ENCODE measurements at regions not wholly inside any gene's neighbourhood (a gene's known extent, or its start where the extent isn't known, plus 50 kb on each side); places are given as distances from the start of the nearest gene placed in this dataset.

DNA sequence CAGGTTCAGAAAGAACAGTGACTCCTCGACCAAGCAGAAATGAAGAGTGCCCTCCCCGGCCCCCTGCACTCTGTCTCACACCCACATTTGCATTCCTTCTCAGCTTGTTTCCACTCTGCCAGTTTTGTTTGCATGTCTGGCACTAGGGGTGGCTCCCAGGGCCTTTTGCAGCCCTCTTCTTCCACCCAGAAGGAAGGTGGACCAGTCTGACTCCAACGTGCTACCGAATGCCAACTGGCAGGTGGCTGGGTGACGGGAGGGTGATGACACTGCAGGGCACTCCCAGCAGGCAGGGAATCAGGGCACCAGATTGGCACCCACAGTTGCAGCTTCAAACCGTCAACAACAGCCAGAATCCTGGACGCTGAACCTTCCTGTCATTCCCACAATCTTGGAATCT, 371.1 kb downstream of the TXNL1 start:
- Mint-ChIP-seq H3K36me3 (peaks cover 0 to 4% (median 0%) of the 10 kb centered on the region in 3 donors), H3K9me3 (peaks cover 0 to 9% (median 0%) of the 10 kb centered on the region in 9 donors), H3K27ac (no peak overlapping the region), H3K4me1 (peaks cover 0 to 13% (median 0%) of the 10 kb centered on the region in 4 donors), H3K4me3 (peak overlapping the region in 1 of 10 donors; percentile 34), H3K27me3 (peaks cover 2 to 25% (median 8%) of the 10 kb centered on the region in 5 donors)
- POLR2A ChIA-PET = no interaction called here
- ATAC-seq = no peak
- DNase-seq = peak in 1 of 10 donors; percentile 1

DNA sequence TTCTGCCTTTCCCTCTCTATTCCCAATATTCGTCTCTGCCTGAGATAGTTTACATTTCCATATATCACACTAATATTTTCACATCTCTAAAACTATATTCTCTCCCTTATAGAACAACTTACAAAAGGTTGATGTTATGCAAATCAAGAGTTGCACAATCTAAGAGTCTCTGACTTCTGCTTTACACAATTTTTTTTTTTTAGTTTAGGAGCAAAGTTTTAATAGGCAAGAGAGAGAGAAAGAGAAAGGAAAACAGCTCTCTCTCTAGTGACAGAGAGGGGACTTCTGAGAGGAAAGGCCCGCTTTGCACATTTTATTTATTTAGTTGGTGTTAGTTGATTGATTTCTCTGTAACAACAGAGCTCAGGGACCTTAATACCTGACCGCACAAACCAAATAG, 380.2 kb downstream of the TXNL1 start:
- Mint-ChIP-seq H3K4me1 (peaks cover 0 to 13% (median 0%) of the 10 kb centered on the region in 4 donors), H3K4me3 (peak overlapping the region in 1 of 10 donors; percentile 24), H3K36me3 (no peaks in the 10 kb centered on the region), H3K27ac (peak overlapping the region in 1 of 10 donors; percentile 36), H3K9me3 (peaks cover 0 to 14% (median 0%) of the 10 kb centered on the region in 9 donors), H3K27me3 (no peaks in the 10 kb centered on the region)
- ATAC-seq (no peak), DNase-seq (no peak)
- POLR2A ChIA-PET = no interaction called here

DNA sequence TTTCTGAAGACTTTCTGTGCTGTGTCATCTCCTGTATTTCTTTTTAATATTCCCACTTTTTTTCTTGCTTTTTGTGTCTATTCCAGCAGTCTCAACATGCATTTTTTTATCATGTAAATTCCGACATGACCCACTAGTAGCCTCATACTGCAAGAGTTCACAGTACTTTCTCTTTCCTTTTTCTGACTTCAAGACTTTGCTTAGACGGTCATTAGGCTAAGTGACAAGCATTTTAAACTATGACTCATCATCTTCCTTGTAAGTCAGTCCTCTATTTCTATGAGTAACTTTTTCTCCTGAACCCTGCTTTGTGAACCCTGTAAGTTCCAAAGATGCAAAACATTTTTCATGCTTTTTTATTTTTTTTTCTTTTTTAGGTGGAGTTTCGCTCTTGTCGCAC, 381.2 kb downstream of the TXNL1 start:
- POLR2A ChIA-PET = no interaction called here

DNA sequence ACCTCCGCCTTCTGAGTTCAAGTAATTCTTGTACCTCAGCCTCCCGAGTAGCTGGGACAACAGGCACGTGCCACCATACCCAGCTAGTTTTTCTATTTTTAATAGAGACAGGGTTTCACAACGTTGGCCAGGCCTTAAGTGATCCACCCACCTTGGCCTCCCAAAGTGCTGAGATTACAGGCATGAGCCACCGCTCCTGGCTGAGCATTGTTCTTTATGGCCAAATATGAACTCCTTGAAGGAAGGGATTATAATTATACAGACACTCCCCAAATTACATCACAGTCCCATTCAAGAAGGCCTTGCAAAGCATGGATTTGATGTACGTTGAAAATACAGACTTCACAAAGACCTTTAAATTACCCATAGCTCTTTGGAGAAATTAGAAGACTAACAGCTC, 381.7 kb downstream of the TXNL1 start:
- no peak for DNase-seq
- POLR2A ChIA-PET = no interaction called here
- Mint-ChIP-seq H3K4me1 (peaks cover 0 to 13% (median 0%) of the 10 kb centered on the region in 4 donors), H3K4me3 (no peak overlapping the region), H3K27me3 (no peaks in the 10 kb centered on the region), H3K9me3 (peaks cover 0 to 14% (median 0%) of the 10 kb centered on the region in 9 donors), H3K27ac (no peak overlapping the region), H3K36me3 (no peaks in the 10 kb centered on the region)
- no peak for ATAC-seq

More for the DNA sequence above, 381.2 kb downstream of the TXNL1 start:
- H3K9me3 Mint-ChIP-seq = peaks cover 0 to 14% (median 0%) of the 10 kb centered on the region in 9 donors
- peaks cover 0 to 13% (median 0%) of the 10 kb centered on the region in 4 donors for H3K4me1 Mint-ChIP-seq
- no peaks in the 10 kb centered on the region for H3K36me3 Mint-ChIP-seq
- ATAC-seq (no peak), DNase-seq (no peak)
- H3K27ac Mint-ChIP-seq = no peak overlapping the region
- H3K27me3 Mint-ChIP-seq = no peaks in the 10 kb centered on the region
- no peak overlapping the region for H3K4me3 Mint-ChIP-seq

DNA sequence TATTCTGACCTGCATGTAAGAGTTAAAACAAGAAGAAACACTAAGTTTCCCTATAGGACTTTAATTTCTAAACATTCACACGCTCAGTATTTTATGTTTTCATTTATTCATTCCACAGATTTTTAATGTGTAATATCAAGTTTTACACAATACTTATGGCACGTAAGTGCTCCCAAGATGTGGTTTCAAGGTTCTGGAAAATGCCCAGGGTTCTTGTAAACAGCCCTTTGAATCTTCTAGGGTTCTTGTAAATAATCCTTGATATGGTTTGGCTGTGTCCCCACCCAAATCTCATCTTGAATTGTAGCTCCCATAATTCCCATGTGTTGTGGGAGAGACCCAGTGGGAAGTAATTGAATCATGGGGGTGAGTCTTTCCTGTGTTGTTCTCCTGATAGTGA, 383.0 kb downstream of the TXNL1 start:
- Mint-ChIP-seq H3K4me3 (no peak overlapping the region), H3K9me3 (peaks cover 0 to 14% (median 0%) of the 10 kb centered on the region in 9 donors), H3K36me3 (no peaks in the 10 kb centered on the region), H3K27me3 (peaks cover 0 to 2% (median 0%) of the 10 kb centered on the region in 5 donors), H3K4me1 (peaks cover 0 to 13% (median 0%) of the 10 kb centered on the region in 4 donors), H3K27ac (no peak overlapping the region)
- POLR2A ChIA-PET = no interaction called here
- DNase-seq = no peak
- ATAC-seq = no peak

DNA sequence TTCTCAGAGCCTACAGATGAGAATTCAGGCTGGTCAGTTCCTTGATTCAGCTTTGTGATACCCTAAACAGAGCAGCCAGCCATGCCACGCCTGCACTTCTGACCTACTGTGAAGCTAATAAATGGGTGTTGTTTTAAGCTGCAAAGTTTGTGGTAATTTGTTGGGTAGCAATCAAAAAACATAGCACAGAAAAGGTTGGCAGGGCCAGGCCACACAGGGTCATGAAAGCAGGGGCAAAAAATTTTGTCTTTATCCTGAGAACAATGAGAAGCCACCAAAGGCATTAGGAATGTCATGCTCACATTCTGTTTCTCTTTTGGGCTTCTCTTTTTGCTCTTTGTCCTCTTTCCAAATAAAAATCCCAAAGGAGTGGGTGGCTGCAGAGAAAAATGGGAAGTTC, 385.9 kb downstream of the TXNL1 start:
- Mint-ChIP-seq H3K9me3 (peaks cover 0 to 11% (median 0%) of the 10 kb centered on the region in 9 donors), H3K27ac (no peak overlapping the region)
- POLR2A ChIA-PET = no interaction called here

DNA sequence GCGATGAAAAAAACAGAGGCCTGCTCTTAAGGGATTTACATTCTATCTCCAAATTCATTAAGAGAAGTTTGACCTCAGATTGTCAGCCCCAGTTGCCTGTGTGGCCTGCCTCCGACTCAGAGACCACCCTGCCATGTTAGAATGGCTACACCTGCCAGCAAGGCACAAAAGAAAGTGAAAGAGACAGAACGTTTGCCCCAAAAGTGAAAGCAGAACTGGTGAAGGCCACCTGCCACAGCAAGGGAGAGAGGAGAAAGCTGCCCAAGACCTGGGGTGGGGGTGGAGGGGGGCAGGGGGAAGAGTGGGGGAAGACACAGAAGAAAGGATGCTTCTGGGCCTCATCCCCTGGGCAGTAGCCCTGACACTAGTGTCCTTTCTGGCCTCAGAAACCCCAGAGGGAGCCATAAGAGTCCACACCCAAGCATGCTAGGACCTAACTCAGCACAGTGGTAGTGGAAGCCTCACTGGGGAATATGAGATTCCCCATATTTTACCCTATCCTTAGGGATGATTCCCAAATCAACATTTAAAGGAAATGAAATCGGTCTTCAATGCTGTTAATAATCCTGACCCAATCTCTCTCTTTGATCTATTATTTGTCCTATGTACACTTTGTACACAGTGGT, 389.7 kb downstream of the TXNL1 start:
- H3K27me3 Mint-ChIP-seq = peaks cover 0 to 2% (median 0%) of the 10 kb centered on the region in 5 donors

More for the DNA sequence above, 385.9 kb downstream of the TXNL1 start:
- DNase-seq (no peak), ATAC-seq (no peak)
- Mint-ChIP-seq H3K27me3 (peaks cover 0 to 2% (median 0%) of the 10 kb centered on the region in 5 donors), H3K4me1 (peaks cover 0 to 18% (median 3%) of the 10 kb centered on the region in 4 donors), H3K4me3 (no peak overlapping the region), H3K36me3 (no peaks in the 10 kb centered on the region)

DNA sequence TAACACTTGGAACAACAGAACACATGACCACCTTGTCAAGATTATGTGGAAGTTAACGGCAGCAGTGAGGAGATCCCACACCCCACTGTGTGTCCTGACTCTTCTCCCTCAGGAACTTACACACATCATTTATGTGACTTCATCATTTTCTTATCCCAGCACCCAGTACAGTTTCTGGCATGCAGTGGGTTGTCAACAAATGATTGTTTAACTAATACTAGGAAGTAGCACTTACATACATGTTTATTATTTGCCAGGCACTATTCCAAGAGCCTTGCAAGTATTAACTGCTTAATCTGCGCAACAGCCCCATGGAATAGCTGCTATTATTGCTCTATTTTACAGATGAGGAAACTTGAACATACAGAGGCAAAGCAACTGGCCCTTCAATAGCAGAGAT, 391.5 kb downstream of the TXNL1 start:
- POLR2A ChIA-PET = no interaction called here
- H3K9me3 Mint-ChIP-seq = no peaks in the 10 kb centered on the region
- H3K27me3 Mint-ChIP-seq = peaks cover 0 to 2% (median 0%) of the 10 kb centered on the region in 5 donors
- no peak overlapping the region for H3K4me3 Mint-ChIP-seq
- H3K36me3 Mint-ChIP-seq = no peaks in the 10 kb centered on the region
- DNase-seq = no peak
- peaks cover 0 to 20% (median 3%) of the 10 kb centered on the region in 4 donors for H3K4me1 Mint-ChIP-seq
- no peak overlapping the region for H3K27ac Mint-ChIP-seq
- ATAC-seq = no peak

More for the DNA sequence above, 389.7 kb downstream of the TXNL1 start:
- peaks cover 0 to 20% (median 3%) of the 10 kb centered on the region in 4 donors for H3K4me1 Mint-ChIP-seq
- POLR2A ChIA-PET = no interaction called here
- no peaks in the 10 kb centered on the region for H3K9me3 Mint-ChIP-seq
- peak overlapping the region in 3 of 10 donors; percentile 26 to 34 (median 32) for H3K4me3 Mint-ChIP-seq
- H3K36me3 Mint-ChIP-seq = no peaks in the 10 kb centered on the region
- ATAC-seq (no peak), DNase-seq (no peak)
- H3K27ac Mint-ChIP-seq = peak overlapping the region in 1 of 10 donors; percentile 61

DNA sequence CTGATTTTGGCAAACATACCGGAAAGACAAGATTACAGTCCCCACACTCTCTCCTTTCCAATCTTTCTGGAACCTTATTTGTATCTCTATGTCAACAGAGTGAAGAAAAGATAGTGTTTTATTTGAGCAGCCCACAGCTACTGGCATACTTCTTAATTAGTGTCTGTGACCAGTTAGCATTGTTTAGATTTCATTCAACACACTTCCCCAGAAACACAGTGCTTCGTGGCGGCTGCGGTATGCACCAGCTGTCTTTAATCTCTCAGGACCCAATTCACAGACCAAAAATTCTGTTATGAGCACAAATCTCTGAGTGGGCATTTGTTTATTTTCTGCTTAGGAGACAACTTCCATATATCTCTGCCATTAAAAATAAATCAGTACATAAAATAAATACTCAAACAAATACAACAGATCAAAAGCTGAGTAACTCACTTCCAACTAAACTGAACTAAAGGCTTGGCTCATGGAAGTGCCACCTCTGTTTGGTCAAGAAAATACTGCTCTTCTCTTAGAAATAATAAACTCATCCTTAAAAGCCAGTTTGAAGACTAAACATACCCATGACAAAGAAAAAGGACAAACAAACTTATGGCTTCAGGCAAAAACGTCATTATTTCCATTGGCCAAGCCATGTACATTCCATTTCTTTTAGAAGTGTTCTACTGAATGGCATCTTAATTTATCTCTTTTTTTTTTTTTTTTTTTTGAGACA, 392.4 kb downstream of the TXNL1 start:
- H3K27me3 Mint-ChIP-seq = peaks cover 0 to 2% (median 0%) of the 10 kb centered on the region in 5 donors
- H3K4me3 Mint-ChIP-seq = no peak overlapping the region
- peaks cover 0 to 20% (median 3%) of the 10 kb centered on the region in 4 donors for H3K4me1 Mint-ChIP-seq
- no peaks in the 10 kb centered on the region for H3K9me3 Mint-ChIP-seq
- ATAC-seq (no peak), DNase-seq (no peak)
- H3K27ac Mint-ChIP-seq = no peak overlapping the region
- POLR2A ChIA-PET = no interaction called here
- H3K36me3 Mint-ChIP-seq = no peaks in the 10 kb centered on the region

DNA sequence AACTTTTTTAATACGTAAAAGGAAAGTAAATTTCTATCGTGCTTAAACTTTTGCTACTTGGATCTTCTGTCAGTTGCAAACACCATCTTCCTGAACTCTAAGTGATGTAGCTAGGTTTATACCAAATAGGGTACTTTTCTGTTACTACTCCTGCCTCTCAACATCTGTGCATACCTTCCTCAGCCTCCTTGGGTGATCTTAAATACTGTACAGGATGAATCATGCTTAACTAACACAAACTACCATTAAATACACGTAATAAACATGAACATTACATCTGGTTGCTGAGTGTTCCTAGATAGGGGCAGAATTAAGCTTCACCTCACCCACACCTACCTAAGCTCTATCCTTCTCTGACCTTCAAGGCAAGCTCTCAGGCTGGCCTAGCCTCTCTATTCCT, 398.0 kb downstream of the TXNL1 start:
- Mint-ChIP-seq H3K9me3 (peaks cover 0 to 14% (median 0%) of the 10 kb centered on the region in 9 donors), H3K27ac (no peak overlapping the region), H3K27me3 (peaks cover 2 to 8% (median 4%) of the 10 kb centered on the region in 5 donors), H3K4me1 (peaks cover 0 to 12% (median 1%) of the 10 kb centered on the region in 4 donors), H3K36me3 (no peaks in the 10 kb centered on the region), H3K4me3 (no peak overlapping the region)
- DNase-seq (no peak), ATAC-seq (no peak)
- POLR2A ChIA-PET = no interaction called here

DNA sequence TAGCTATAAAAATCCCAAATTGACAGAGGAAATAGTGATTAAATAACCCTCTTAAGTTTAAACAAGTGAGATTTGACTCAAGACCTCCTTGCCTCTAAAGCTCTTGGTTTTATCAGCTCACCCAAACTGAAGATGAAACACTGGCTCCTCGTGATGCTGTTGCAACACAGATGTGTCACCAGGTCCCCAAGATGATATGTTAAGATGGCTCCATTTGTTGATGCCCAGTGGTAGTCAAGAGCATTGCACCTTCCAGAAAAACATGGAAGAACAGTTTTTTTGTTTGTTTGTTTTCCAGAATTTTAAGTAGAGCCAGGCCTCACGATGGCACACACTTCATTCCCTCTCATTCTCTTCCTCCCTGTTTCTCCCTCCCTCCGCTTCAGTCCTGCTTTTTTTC, 399.8 kb downstream of the TXNL1 start:
- Mint-ChIP-seq H3K27ac (no peak overlapping the region), H3K36me3 (no peaks in the 10 kb centered on the region), H3K4me3 (no peak overlapping the region), H3K9me3 (peaks cover 0 to 14% (median 2%) of the 10 kb centered on the region in 9 donors), H3K27me3 (peaks cover 2 to 8% (median 7%) of the 10 kb centered on the region in 5 donors), H3K4me1 (peaks cover 0 to 18% (median 1%) of the 10 kb centered on the region in 4 donors)
- ATAC-seq (no peak), DNase-seq (no peak)
- POLR2A ChIA-PET = no interaction called here

DNA sequence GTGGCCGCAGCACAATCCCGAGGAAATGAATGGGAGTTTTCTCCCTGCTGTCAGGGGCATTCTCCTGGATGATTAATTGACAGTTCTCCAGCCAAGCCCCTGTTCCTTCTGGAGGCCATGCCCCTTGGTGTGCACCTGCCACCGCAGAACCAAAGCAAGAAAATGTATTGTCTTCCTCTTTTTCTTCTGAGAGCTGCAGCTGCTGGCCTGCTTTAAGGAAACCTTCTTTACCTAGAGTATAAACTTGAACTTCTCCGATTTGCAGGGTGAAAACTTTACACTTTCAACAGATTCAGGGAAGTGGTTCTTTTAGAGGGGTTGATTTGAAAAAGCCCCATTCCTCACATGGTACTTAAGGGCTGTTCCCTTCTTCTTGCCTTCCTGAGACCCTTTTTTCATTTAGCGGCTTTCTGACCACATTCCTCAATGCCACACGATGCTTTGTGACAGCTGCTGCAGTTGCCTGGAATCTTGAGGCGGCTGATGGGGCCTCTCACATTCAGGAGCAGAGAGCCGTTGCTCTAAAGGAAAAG, 402.8 kb downstream of the TXNL1 start:
- DNase-seq (peak in 1 of 10 donors; percentile 11), ATAC-seq (peak in 1 of 2 donors; percentile 25)
- peaks cover 0 to 18% (median 1%) of the 10 kb centered on the region in 4 donors for H3K4me1 Mint-ChIP-seq
- peaks cover 2 to 9% (median 7%) of the 10 kb centered on the region in 5 donors for H3K27me3 Mint-ChIP-seq
- H3K27ac Mint-ChIP-seq = peak overlapping the region in 2 of 10 donors; percentile 6 to 27
- no peak overlapping the region for H3K4me3 Mint-ChIP-seq
- POLR2A ChIA-PET = no interaction called here
- H3K36me3 Mint-ChIP-seq = peaks cover 0 to 11% (median 0%) of the 10 kb centered on the region in 3 donors
- peaks cover 3 to 20% (median 14%) of the 10 kb centered on the region in 9 donors for H3K9me3 Mint-ChIP-seq

DNA sequence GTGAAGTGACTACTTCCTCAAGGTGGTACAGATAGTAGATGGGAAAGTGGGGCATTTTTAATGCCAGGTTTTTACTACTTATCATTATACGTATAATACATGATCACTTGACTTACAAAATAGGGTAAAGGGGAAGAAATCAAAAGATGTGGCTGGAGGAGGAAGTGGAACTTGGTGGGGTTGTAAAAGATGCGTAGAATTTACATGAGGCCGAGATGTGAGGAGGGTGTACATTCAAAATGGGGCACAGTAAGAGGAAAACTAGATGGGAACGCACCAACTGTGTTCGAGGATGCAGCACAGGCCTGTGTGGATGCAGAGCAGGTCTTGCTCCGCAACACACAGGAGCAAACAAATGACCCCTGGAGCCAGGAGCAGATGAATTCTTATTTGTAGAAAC, 403.3 kb downstream of the TXNL1 start:
- ATAC-seq (no peak), DNase-seq (no peak)
- peaks cover 0 to 18% (median 1%) of the 10 kb centered on the region in 4 donors for H3K4me1 Mint-ChIP-seq
- peaks cover 2 to 14% (median 7%) of the 10 kb centered on the region in 5 donors for H3K27me3 Mint-ChIP-seq
- peaks cover 8 to 24% (median 14%) of the 10 kb centered on the region in 9 donors for H3K9me3 Mint-ChIP-seq
- H3K27ac Mint-ChIP-seq = peak overlapping the region in 1 of 10 donors; percentile 6
- peak overlapping the region in 1 of 10 donors; percentile 5 for H3K4me3 Mint-ChIP-seq
- POLR2A ChIA-PET = no interaction called here
- peaks cover 0 to 11% (median 0%) of the 10 kb centered on the region in 3 donors for H3K36me3 Mint-ChIP-seq
